ENCODE measurements at regions not wholly inside any gene's neighbourhood (a gene's known extent, or its start where the extent isn't known, plus 50 kb on each side); places are given as distances from the start of the nearest gene placed in this dataset.

- DNase-seq = no peak
Measured at GRCh38 chr21:41671212-41671762, 95.6 kb downstream of the RIPK4 start.

- no peak for DNase-seq
Measured at GRCh38 chr21:41670056-41670805, 96.6 kb downstream of the RIPK4 start.

- no peak for DNase-seq
Measured at GRCh38 chr21:41669533-41669830, 97.4 kb downstream of the RIPK4 start.

- no peak for DNase-seq
Measured at GRCh38 chr21:41668686-41669532, 97.9 kb downstream of the RIPK4 start.

GRCh38 chr21:41668051-41668541, 98.8 kb downstream of the RIPK4 start:
- DNase-seq = no peak

- no peak for DNase-seq
Measured at GRCh38 chr21:41667136-41667535, 99.7 kb downstream of the RIPK4 start.

- DNase-seq = no peak
Measured at GRCh38 chr21:41666641-41667081, 100.2 kb downstream of the RIPK4 start.

- DNase-seq = no peak
Measured at GRCh38 chr21:41665766-41666595, 100.9 kb downstream of the RIPK4 start.

GRCh38 chr21:41664881-41665765, 101.7 kb downstream of the RIPK4 start:
- DNase-seq = no peak

- DNase-seq = no peak
Measured at GRCh38 chr21:41663805-41664788, 102.8 kb downstream of the RIPK4 start.

- DNase-seq = no peak
Measured at GRCh38 chr21:41662761-41663160, 104.1 kb downstream of the RIPK4 start.

GRCh38 chr21:41662161-41662560, 104.7 kb downstream of the RIPK4 start:
- DNase-seq = no peak

GRCh38 chr21:41660748-41661147, 106.1 kb downstream of the RIPK4 start:
- no peak for DNase-seq

- no peak for DNase-seq
Measured at GRCh38 chr21:41659791-41660560, 106.9 kb downstream of the RIPK4 start.

GRCh38 chr21:41656946-41657525, 109.8 kb downstream of the RIPK4 start:
- DNase-seq = no peak

GRCh38 chr21:41655259-41655658, 111.6 kb downstream of the RIPK4 start:
- DNase-seq = no peak

GRCh38 chr21:41653954-41654491, 112.8 kb downstream of the RIPK4 start:
- no peak for DNase-seq

GRCh38 chr21:41653243-41653953, 113.5 kb downstream of the RIPK4 start:
- DNase-seq = no peak
